IPS-18c (cell line): ENCODE measurements at regions not wholly inside any gene's neighbourhood (a gene's known extent, or its start where the extent isn't known, plus 50 kb on each side); places are given as distances from the start of the nearest gene placed in this dataset.

ENCODE experiments used
- H3K4me3 ChIP-seq: 2 replicates; pipeline ENCODE4 v1.7.0; 2013; ENCODE audit warnings: low read depth, mild to moderate bottlenecking, low read length, moderate library complexity; ENCODE audit not compliant: insufficient read depth
- H3K9me3 ChIP-seq: one replicate; pipeline ENCODE4 v1.6.1; 2013; ENCODE audit warnings: mild to moderate bottlenecking, low read length, moderate library complexity; ENCODE audit not compliant: control insufficient read depth, insufficient read depth

GRCh38 chr4:81651243-81651899 lies 179.7 kb upstream of the RASGEF1B start:
- Histone ChIP-seq H3K4me3 (no peak overlapping the region), H3K9me3 (no peaks in the 10 kb centered on the region)

GRCh38 chr4:81650606-81651242 lies 179.0 kb upstream of the RASGEF1B start:
- no peaks in the 10 kb centered on the region for H3K9me3 ChIP-seq
- no peak overlapping the region for H3K4me3 ChIP-seq

GRCh38 chr4:81648576-81649275 lies 177.0 kb upstream of the RASGEF1B start:
- Histone ChIP-seq H3K4me3 (no peak overlapping the region), H3K9me3 (no peaks in the 10 kb centered on the region)

- H3K9me3 ChIP-seq: no peaks in the 10 kb centered on the region
- H3K4me3 ChIP-seq: no peak overlapping the region
Measured at GRCh38 chr4:81647388-81647787, 175.7 kb upstream of the RASGEF1B start.

- Histone ChIP-seq H3K9me3 (no peaks in the 10 kb centered on the region), H3K4me3 (no peak overlapping the region)
Measured at GRCh38 chr4:81642543-81642942, 170.8 kb upstream of the RASGEF1B start.

- H3K9me3 ChIP-seq: no peaks in the 10 kb centered on the region
- no peak overlapping the region for H3K4me3 ChIP-seq
Measured at GRCh38 chr4:81639248-81639647, 167.5 kb upstream of the RASGEF1B start.

GRCh38 chr4:81638698-81639097 lies 167.0 kb upstream of the RASGEF1B start:
- Histone ChIP-seq H3K4me3 (no peak overlapping the region), H3K9me3 (no peaks in the 10 kb centered on the region)

GRCh38 chr4:81635739-81636138 lies 164.0 kb upstream of the RASGEF1B start:
- Histone ChIP-seq H3K4me3 (no peak overlapping the region), H3K9me3 (no peaks in the 10 kb centered on the region)

GRCh38 chr4:81634766-81635549 lies 163.3 kb upstream of the RASGEF1B start:
- Histone ChIP-seq H3K4me3 (no peak overlapping the region), H3K9me3 (no peaks in the 10 kb centered on the region)

GRCh38 chr4:81634165-81634564 lies 162.5 kb upstream of the RASGEF1B start:
- no peak overlapping the region for H3K4me3 ChIP-seq

GRCh38 chr4:81632581-81633299 lies 161.0 kb upstream of the RASGEF1B start:
- Histone ChIP-seq H3K4me3 (no peak overlapping the region), H3K9me3 (no peaks in the 10 kb centered on the region)

More at GRCh38 chr4:81634165-81634564, 162.5 kb upstream of the RASGEF1B start:
- H3K9me3 ChIP-seq: no peaks in the 10 kb centered on the region

- no peak overlapping the region for H3K4me3 ChIP-seq
Measured at GRCh38 chr4:81631958-81632441, 160.3 kb upstream of the RASGEF1B start.

GRCh38 chr4:81629366-81629765 lies 157.7 kb upstream of the RASGEF1B start:
- no peak overlapping the region for H3K4me3 ChIP-seq
- H3K9me3 ChIP-seq: no peaks in the 10 kb centered on the region

More at GRCh38 chr4:81631958-81632441, 160.3 kb upstream of the RASGEF1B start:
- no peaks in the 10 kb centered on the region for H3K9me3 ChIP-seq

GRCh38 chr4:81628489-81628888 lies 156.8 kb upstream of the RASGEF1B start:
- H3K4me3 ChIP-seq: no peak overlapping the region
- H3K9me3 ChIP-seq: no peaks in the 10 kb centered on the region

- H3K4me3 ChIP-seq: no peak overlapping the region
- H3K9me3 ChIP-seq: no peaks in the 10 kb centered on the region
Measured at GRCh38 chr4:81627590-81627989, 155.9 kb upstream of the RASGEF1B start.

- H3K9me3 ChIP-seq: no peaks in the 10 kb centered on the region
- no peak overlapping the region for H3K4me3 ChIP-seq
Measured at GRCh38 chr4:81626851-81627250, 155.1 kb upstream of the RASGEF1B start.
